Activated B cell treated with CpG ODN at 0.5 μM for 24 hours (primary cell): ENCODE measurements at regions not wholly inside any gene's neighbourhood (a gene's known extent, or its start where the extent isn't known, plus 50 kb on each side); places are given as distances from the start of the nearest gene placed in this dataset.

Source experiments
- ATAC-seq: fragments of 200-7000 bp; cut with Tn5 transposase; one replicate; pipeline ENCODE4 v1.10.0; 2021; ENCODE audit warnings: low read depth, mild to moderate bottlenecking, moderate library complexity
- CTCF ChIA-PET: fragments of 350-600 bp; sonication (Branson Sonifier 250); formaldehyde crosslinking; loops from one replicate; lab custom pipeline; 2021; ENCODE audit warnings: antibody characterized with exemption; lab: Charles Lee
- POLR2A ChIA-PET: fragments of 350-600 bp; sonication (Branson Sonifier 250); formaldehyde crosslinking; loops from one replicate; lab custom pipeline; 2021; ENCODE audit warnings: antibody characterized with exemption; lab: Charles Lee
- DNase-seq: peaks from one replicate; pipeline ENCODE4 v3.0.0; 2022
- H3K27ac Mint-ChIP-seq: one replicate; pipeline ENCODE4 v1.8.0; 2020; ENCODE audit warnings: mixed read lengths
- H3K27me3 Mint-ChIP-seq: one replicate; pipeline ENCODE4 v1.8.0; 2021; ENCODE audit warnings: mixed read lengths
- H3K36me3 Mint-ChIP-seq: one replicate; pipeline ENCODE4 v1.8.0; 2021; ENCODE audit warnings: low read depth, mixed read lengths
- H3K4me1 Mint-ChIP-seq: one replicate; pipeline ENCODE4 v1.8.0; 2021; ENCODE audit warnings: mixed read lengths
- H3K4me3 Mint-ChIP-seq: one replicate; pipeline ENCODE4 v1.8.0; 2020; ENCODE audit warnings: mild to moderate bottlenecking, mixed read lengths
- H3K9me3 Mint-ChIP-seq: one replicate; pipeline ENCODE4 v1.8.0; 2020; ENCODE audit warnings: mixed read lengths
- intact Hi-C: fragments of 100-400 bp; cut with micrococcal nuclease; formaldehyde crosslinking; loops from one replicate; pipeline ENCODE4 v1.15.1; 2024
- TF ChIP-seq, protein P1 (sequence below): fragments of 200-600 bp; IDR thresholded peaks from one replicate; pipeline ENCODE4 v1.8.0; 2022; ENCODE audit warnings: antibody characterized with exemption, mild to moderate bottlenecking

DNA sequence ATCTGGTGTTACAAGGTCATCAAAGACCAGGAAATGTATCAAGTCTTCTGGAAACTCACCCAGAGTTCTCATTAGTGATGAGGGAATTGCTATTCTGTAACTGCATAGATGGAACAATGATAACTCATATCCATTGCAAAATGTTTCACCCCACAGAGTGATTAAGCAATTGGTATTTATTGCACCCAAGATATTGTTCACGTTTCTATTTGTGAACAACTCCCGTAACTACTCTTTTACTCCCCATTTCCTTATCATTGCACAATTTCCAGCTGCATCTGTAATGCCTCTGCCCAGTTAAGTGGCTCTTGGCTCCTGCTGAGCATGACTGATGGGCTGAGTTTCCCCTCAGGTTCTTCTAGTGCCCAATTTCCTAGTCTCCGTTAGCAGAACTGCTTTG lies 108.7 kb upstream of the PRICKLE1 start:
- Mint-ChIP-seq H3K9me3 (peaks cover 2% of the 10 kb centered on the region), H3K27me3 (peaks cover 2% of the 10 kb centered on the region), H3K4me1 (no peaks in the 10 kb centered on the region), H3K4me3 (no peak overlapping the region), H3K27ac (no peak overlapping the region), H3K36me3 (no peaks in the 10 kb centered on the region)
- POLR2A ChIA-PET, result no interaction called here
- intact Hi-C loops, result no loop called here
- CTCF ChIA-PET, result no interaction called here
- TF ChIP-seq, protein P1, sequence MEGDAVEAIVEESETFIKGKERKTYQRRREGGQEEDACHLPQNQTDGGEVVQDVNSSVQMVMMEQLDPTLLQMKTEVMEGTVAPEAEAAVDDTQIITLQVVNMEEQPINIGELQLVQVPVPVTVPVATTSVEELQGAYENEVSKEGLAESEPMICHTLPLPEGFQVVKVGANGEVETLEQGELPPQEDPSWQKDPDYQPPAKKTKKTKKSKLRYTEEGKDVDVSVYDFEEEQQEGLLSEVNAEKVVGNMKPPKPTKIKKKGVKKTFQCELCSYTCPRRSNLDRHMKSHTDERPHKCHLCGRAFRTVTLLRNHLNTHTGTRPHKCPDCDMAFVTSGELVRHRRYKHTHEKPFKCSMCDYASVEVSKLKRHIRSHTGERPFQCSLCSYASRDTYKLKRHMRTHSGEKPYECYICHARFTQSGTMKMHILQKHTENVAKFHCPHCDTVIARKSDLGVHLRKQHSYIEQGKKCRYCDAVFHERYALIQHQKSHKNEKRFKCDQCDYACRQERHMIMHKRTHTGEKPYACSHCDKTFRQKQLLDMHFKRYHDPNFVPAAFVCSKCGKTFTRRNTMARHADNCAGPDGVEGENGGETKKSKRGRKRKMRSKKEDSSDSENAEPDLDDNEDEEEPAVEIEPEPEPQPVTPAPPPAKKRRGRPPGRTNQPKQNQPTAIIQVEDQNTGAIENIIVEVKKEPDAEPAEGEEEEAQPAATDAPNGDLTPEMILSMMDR, result no peak
- ATAC-seq (no peak), DNase-seq (no peak)

DNA sequence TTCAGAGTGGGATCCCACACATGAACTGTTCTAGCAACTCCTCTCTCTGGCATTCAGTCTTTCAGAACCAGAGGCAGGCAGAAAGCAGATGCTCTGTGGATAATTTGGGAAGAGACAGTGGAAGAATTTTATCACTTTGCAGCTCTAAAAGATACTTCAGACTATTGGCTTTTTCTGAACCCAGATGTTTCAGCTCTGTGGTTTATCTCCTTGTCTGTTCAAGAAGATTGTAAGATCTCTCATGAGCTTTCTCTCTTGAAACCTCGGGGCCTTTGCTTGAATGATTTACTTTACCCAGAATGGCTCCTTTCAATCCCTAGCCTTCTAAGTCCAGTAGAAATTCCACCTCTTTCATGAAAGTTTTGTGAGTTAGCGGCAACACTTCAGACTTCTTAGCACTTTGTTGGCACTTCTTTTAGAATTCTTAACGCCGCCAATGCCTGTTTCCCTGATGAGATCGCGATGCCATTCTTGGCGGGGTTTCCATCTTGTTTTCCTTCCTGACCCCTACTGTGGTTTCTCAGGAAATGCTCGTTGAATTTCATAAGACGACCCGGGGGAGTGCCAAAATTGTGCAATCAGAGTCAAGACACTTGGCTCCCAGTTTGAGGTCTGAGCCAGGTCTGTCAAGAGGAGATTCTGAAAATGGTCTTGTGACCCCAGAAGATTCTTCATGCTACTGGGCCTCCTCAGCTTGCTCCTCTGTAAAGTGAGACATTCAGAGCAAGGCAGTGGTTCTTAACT lies 107.0 kb upstream of the PRICKLE1 start:
- Mint-ChIP-seq H3K36me3 (no peaks in the 10 kb centered on the region), H3K9me3 (peaks cover 2% of the 10 kb centered on the region), H3K27ac (no peak overlapping the region), H3K27me3 (peaks cover 2% of the 10 kb centered on the region), H3K4me3 (no peak overlapping the region), H3K4me1 (no peaks in the 10 kb centered on the region)
- intact Hi-C loops, result no loop called here
- ChIA-PET CTCF (no interaction called here), POLR2A (no interaction called here)
- DNase-seq (no peak), ATAC-seq (no peak)
- TF ChIP-seq, protein P1, result no peak

DNA sequence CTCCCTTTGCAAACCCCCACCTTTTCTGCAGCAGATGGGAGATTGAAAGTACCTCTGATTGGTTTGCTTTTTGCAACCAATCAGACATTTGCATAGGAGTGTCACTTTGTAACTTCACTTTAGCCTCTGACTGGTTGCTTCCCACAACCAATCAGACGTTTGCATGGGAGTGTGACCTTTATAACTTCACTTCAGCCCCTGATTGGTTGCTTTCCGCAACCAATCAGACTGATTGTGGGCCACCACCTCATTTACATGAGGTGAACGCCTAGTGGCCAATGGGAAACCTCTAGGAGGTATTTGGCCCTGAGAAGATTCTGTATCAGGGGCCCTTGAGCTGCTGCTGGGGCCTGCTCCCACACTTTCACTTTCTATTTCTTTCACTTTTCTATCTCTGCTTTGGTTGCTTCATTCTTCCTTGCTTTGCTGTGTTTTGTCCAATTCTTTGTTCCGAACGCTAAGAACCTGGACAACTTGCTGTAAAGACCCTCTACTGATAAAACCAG lies 106.0 kb upstream of the PRICKLE1 start:
- TF ChIP-seq, protein P1, result no peak
- ChIA-PET CTCF (no interaction called here), POLR2A (no interaction called here)
- Mint-ChIP-seq H3K9me3 (peaks cover 5% of the 10 kb centered on the region), H3K4me1 (no peaks in the 10 kb centered on the region), H3K4me3 (no peak overlapping the region), H3K36me3 (no peaks in the 10 kb centered on the region), H3K27ac (no peak overlapping the region), H3K27me3 (peaks cover 2% of the 10 kb centered on the region)
- ATAC-seq (no peak), DNase-seq (no peak)
- intact Hi-C loops, result no loop called here

DNA sequence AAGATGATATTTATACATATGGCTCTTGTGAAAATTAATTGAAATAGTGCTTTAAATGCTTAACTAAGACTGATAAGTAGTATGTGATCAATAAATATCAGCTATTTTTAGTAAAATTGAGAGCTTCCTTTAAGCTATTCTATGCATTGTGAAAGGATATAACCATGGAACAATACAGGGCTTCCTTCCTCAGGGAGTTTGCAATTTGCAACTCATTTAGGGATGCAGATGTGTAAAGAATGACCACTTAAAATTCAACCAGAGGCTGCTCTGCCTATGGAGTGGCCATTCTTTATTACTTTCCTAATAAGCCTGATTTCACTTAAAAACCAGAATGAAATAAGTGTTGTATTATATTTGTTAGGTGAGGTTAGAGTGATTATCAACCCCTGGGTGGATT lies 103.2 kb upstream of the PRICKLE1 start:
- Mint-ChIP-seq H3K27me3 (no peaks in the 10 kb centered on the region), H3K4me1 (no peaks in the 10 kb centered on the region), H3K27ac (no peak overlapping the region), H3K36me3 (no peaks in the 10 kb centered on the region), H3K4me3 (no peak overlapping the region), H3K9me3 (peaks cover 7% of the 10 kb centered on the region)
- ATAC-seq (no peak), DNase-seq (no peak)
- TF ChIP-seq, protein P1, result no peak
- intact Hi-C loops, result no loop called here
- POLR2A ChIA-PET, result no interaction called here
- CTCF ChIA-PET, result no interaction called here

DNA sequence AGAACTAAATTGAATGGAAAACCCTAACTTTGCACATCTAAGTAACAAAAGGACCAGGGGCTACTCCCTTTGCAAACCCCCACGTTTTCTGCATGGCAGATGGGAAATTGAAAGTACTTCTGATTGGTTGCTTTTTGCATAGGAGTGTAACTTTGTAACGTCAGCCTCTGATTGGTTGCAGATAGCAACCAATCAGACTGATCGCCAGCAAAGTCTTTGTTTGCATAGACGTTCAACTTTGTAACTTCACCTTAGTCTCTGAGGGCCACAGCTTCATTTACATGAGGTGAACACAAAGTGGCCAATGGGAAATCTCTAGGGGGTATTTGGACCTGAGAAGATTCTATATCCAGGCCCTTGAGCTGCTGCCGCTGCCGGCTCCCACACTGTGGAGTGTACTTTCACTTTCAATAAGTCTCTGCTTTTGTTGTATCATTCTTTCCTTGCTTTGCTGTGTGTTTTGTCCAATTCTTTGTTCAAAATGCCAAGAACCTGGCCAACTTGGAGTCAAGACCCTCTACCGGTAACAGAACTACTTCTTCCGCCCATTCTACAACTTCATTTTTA lies 102.5 kb upstream of the PRICKLE1 start:
- no peaks in the 10 kb centered on the region for H3K27me3 Mint-ChIP-seq
- intact Hi-C loops, result no loop called here

More for the DNA sequence above, 102.5 kb upstream of the PRICKLE1 start:
- H3K27ac Mint-ChIP-seq, result no peak overlapping the region
- POLR2A ChIA-PET, result no interaction called here
- H3K9me3 Mint-ChIP-seq, result peaks cover 7% of the 10 kb centered on the region
- no peak overlapping the region for H3K4me3 Mint-ChIP-seq
- no peaks in the 10 kb centered on the region for H3K36me3 Mint-ChIP-seq
- TF ChIP-seq, protein P1, result no peak
- H3K4me1 Mint-ChIP-seq, result no peaks in the 10 kb centered on the region
- no peak for DNase-seq
- ATAC-seq, result no peak
- CTCF ChIA-PET, result no interaction called here
